T1000 (cell line): ENCODE measurements at regions not wholly inside any gene's neighbourhood (a gene's known extent, or its start where the extent isn't known, plus 50 kb on each side); places are given as distances from the start of the nearest gene placed in this dataset.
"Not testable (repeated sequence)": the region's sequence is repeated elsewhere in the genome, so short reads cannot be mapped to it uniquely, and the experiment has no call there.

Experiments used
- DNase-seq: peaks from one replicate; lab custom pipeline; 2025; ENCODE audit warnings: mixed read lengths; lab: John Stamatoyannopoulos, UW

- DNase-seq: not testable (repeated sequence)
These were observed 54.1 kb upstream of the NBPF9 start for GRCh38 chr1:149157409-149157808.

GRCh38 chr1:149158308-149158707 is 55.0 kb upstream of the NBPF9 start:
- not testable (repeated sequence) for DNase-seq

- not testable (repeated sequence) for DNase-seq
These were observed 59.7 kb upstream of the NBPF9 start for GRCh38 chr1:149163063-149163444.

DNA sequence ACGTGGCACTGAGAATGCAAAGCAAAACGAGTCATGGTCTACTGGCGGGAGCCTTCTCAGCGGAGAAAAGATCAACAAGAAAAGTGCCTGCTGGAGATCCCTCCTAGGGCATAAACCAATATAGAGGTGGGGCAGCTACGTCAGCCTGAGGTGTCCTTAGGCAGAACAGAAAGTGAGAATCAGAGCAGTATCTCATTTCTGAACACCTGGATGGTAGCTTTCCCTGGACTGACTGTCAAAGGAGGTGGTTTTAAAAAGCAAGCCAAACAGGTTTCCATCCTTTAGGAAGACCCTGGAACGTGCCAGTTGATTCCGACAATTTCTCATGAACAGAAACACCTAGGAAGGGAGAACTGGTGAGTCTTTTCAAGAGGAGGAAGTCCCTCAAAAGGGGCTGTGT is 71.4 kb upstream of the NBPF9 start:
- DNase-seq: not testable (repeated sequence)

- DNase-seq: not testable (repeated sequence)
These were observed 72.5 kb upstream of the NBPF9 start for GRCh38 chr1:149175812-149176211.

DNA sequence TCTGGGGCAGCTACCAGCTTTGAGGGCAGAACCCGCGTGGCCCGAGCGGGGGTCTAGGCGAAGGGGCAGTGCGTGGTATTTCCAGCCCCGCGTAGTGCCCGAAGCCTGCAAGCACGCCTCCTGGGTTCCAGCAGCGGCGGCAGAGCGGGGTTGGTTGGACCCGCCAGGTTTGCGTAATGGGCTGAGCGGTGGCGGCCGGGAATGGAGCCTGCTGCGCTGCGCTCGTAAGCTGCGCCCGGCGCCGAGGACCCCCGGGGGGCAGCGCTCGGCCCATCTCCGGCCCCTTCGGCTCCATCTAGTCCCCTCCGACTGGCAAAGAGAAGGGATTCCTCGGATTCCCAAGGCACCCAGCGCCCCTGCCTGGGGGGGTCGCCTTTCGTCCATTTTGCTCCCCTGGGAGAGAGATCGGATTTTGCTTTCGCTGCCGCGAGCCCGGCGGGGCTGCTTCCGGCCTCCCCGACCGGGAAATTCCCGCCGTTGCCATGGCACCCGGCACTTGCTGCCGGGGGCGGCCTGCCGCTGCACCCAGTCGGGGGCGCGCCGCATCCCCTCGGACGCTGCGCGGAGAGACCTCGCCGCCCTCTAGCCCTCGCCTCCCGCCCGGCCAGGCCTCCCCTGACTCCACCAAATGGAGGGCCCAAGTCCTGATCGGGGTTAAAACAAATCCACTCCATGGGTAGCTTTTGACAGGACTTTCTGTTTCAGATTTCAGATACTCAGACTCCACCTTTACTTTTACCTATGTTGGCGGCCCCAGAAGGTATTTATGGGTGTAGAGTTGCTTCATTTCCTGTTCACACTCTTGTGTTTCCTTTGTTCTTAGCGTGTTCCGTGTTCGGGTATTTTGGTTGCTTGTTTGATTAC is 73.3 kb upstream of the NBPF9 start:
- DNase-seq: not testable (repeated sequence)

- DNase-seq: not testable (repeated sequence)
These were observed 87.4 kb upstream of the NBPF9 start for GRCh38 chr1:149190742-149191141.

DNA sequence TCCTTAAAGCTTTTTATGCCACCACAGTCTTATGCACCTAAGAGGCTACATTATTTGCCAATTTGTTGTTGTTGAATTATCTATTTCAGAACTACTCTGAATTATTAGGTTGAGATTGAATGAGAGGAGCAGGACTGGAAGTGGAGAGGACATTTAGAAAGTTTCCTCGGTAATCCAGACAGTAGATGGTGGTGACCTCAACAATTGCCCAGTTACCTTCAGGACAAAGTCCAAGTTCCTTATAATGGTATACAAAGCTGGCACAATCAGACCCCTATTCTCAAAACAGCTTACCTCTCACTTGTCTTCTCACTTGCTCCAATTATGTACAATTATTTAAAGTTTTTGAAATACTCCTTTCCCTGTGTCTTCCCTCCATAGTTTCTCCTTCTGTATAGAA is 93.3 kb upstream of the NBPF9 start:
- DNase-seq: not testable (repeated sequence)

DNA sequence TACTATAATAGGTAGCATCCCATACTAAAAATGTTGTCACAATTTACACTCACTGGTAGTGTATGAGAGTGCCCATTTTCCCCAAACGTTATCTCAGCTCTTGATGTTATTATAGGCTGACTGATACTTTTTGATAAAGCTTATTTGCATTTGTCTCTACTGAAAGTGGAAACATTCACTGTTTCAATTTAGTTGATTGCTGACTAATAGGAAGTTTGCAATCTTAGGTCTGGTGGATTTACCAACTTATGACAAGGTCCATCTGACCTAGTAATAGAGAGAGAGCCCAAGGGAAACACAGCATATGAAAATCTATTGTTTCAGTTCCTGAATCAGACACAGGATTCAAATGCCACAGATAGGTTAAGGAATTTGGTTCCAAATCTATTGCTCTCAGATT is 97.2 kb upstream of the NBPF9 start:
- not testable (repeated sequence) for DNase-seq

DNA sequence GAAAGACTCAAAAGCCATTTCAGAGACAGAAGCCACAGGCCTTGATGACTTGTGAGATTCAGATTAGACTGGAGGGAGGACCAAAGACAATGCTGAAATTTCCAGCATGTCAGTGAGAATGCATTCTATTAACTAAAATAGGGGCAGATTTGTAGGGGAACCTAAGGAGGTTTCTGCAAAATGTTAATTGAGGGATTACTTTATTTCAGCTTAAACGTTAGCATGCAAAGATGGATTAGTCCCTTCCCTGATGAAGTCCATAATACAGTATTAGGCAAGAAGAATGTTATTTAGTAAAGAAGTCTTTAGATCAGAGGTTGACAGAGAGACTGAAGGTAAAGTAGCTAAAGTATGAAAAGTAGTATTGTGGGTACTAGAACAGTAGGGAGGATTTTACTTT is 98.9 kb upstream of the NBPF9 start:
- not testable (repeated sequence) for DNase-seq

- not testable (repeated sequence) for DNase-seq
These were observed 101.0 kb upstream of the NBPF9 start for GRCh38 chr1:149204396-149204795.

DNA sequence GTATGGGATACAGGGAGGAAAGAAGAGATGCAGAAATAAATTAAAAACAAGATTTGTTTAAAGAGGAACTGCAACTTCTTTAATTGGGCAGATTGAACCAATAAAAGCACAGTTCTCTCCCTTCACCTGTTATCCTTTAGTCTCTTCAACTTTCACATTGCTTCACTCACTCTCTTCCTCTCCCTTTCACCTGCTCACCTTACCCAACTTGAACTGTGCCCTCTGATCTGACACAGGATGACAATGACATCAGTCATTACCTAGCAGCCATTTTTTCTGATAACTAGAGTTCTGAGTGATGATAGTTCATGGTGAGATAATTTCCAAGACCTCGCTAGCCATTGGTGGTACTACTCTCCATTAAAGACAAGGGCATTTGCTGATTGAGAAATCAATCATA is 105.5 kb upstream of the NBPF9 start:
- not testable (repeated sequence) for DNase-seq

DNA sequence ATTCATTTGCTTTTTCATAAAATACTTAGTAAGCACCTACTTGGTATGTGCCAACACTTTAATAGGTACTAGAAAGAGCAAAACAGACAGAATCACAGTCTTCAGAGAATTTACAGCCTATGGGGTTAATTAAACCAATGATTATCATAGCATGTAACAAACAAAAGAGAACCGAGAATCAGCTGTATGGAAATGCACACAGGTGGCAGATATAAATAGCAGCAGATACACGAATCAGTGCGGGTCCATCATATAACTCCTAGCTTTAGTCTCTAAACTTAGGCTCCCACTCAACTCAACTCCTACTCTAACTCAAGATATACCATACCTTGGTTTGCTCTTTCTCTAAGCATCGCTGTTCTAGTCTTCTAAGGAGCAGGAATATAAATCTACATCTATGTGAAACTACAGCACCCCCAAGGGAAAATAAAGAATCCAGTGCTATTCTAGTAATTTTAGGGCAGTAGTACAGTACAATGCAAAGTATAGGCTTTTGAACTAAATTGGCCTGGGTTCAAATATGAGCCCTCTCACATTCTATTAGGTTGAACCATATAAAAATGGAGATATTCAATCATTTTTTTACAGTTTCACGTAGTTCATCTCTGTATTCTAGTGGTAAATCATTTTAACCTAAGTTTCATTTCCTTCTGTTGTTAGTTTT is 108.5 kb upstream of the NBPF9 start:
- DNase-seq: not testable (repeated sequence)

GRCh38 chr1:149212946-149213345 is 109.6 kb upstream of the NBPF9 start:
- not testable (repeated sequence) for DNase-seq

DNA sequence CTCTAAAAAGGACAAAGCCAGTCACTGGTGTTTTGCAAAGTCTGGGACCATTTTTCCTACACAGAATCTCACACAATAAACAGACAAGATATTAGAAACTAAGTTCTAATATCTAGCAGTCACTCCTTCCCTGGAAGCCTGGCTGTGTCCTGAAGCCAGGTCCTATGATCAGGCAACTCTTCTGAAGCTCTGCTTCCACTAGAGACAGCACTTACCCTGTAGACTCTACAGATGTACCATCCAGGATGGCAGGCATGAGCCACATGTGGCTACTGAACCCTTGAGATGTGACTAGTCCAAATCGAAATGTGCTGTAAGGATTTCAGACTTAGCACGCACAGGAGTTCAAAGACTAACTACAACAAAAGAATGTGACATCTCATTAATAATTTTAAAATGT is 110.3 kb upstream of the NBPF9 start:
- not testable (repeated sequence) for DNase-seq

DNA sequence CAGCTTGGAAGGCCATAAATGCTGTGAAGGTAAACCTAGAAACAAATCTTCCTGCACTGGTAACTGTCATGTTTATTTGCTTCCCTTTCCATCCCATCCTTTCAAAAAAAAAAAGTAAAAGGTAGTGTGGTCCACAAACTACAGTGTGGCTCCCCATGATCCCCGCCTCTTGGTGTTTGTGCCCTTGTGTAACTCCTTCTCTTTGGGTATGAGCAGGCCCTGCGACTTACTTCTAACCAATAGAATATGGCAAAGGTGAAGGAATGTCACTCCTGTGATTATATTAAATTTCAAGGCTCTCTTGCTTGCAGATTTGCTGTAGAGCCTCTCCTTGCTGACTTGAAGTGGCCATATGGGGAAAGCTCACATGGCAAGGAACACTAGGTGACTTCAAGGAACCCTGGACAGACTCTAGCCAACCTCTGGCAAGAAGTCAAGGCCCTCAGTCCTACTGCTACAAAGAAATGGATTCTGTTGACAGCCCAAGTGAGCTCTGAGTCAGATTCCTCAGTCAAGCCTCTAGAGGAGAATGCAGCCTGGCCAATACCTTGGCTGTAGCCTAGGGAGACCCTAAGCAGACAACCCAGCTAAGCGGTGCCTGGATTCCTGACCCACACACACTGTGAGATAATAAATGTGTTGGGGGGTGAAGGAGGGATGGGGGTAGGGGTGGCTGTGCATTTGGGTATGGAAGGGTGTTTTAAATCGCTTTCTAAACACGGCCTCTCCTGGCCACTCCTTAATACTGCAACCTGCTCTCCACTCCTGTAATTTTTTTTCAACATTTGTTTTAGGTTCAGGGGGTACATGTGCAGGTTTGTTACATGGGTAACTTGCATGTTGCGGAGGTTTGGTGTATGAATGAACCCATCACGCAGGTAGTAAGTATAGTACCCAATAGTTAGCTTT is 115.0 kb upstream of the NBPF9 start:
- DNase-seq: not testable (repeated sequence)

GRCh38 chr1:149219539-149219938 is 116.2 kb upstream of the NBPF9 start:
- DNase-seq: not testable (repeated sequence)

DNA sequence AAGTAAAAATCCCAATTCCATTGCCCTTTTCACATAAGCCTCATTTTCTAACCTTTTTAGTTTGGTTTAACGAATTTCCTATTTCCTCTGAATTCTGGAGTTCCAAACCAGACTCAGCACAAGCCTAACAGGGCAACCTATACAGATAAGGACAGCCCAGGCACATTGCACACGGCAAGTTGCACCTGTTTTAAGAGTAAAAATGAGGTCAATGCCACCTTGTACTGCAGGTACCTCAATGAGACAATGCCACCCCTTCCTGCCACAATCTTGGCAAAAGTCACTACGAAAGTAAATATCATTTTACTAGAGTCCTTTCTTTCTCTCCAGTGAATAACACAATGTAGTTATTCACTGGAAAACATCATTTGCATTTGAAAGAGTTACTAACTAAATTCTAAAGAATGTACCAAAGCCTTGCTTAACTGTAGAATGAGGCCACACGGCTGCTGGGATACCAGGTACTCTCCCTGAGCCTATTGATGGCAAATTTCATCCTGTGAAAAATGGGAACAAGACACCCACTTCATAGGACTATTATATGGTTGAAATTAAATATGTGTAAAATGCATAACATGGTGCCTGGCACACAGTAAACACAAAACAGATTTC is 117.2 kb upstream of the NBPF9 start:
- DNase-seq: not testable (repeated sequence)

GRCh38 chr1:149227933-149228665 is 124.7 kb upstream of the NBPF9 start:
- DNase-seq: not testable (repeated sequence)

DNA sequence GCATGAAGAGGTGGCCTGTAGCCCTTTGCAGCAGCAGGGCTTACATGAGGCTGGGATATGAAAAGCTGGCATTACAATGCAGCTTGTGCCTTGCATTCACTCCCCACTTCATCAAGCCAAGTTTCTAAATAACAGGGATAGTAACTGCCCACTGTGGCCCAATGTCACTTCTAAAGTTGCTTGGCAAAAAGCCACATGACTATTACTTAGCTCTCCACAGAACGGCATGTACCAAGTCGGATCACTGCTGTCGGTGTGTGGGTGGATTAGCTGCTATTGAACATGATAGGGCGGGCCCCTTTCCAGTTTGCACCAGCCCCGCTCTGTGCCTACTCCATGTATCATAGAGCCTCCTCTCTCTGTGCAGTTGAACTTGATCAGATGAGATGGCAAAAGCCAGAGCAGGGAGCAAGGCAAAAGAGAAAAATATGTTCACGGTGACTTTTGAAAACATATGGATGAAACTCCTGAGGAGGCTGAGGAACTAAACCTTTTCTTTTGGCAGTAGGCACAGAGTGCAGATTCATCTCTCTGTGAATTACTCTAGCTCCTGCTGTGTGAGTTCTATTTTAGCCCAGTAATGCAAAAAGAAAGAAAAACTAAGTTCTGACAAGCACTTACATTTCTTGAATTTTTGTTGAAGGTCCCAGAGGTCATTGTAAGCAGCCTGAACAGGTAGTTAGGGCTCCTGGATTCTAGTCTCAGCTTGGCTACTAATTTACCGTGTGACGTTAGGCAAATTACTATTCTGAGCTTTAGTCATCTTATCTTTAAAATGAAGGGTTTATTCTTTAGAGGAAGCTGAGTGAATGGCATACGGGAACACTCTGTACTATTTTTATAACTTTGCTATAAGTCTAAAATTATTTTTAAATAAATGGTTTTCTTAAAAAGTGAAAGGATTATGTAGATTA is 125.6 kb upstream of the NBPF9 start:
- not testable (repeated sequence) for DNase-seq
